HepG2 (cell line): ENCODE measurements at regions not wholly inside any gene's neighbourhood (a gene's known extent, or its start where the extent isn't known, plus 50 kb on each side); places are given as distances from the start of the nearest gene placed in this dataset.

Source experiments
- ATAC-seq: fragments of 200-7000 bp; cut with Tn5 transposase; 3 replicates; pipeline ENCODE4 v1.9.1; 2020; ENCODE audit warnings: mild to moderate bottlenecking, moderate library complexity
- BruUV-seq: library from RNA; stranded (reverse); fragments of 400-500 nt; replicated peaks from 2 replicates; lab custom pipeline; 2021; lab: Mats Ljungman, UMichigan
- CTCF ChIA-PET: fragments of 300-600 bp; formaldehyde crosslinking; extraction: SDS; loops from one replicate; lab custom pipeline; 2021; ENCODE audit warnings: low total read pairs, inconsistent platforms, low intra/inter-chr PET ratio; lab: Yijun Ruan, JAX
- POLR2A ChIA-PET: fragments of 350-600 bp; sonication (Branson Sonifier 250); formaldehyde crosslinking; loops from one replicate; lab custom pipeline; 2020; ENCODE audit warnings: antibody characterized with exemption, inconsistent platforms; lab: Yijun Ruan, JAX
- DNase-seq: peaks from one replicate; pipeline ENCODE4 v3.0.0-alpha.2; 2015; ENCODE audit warnings: low spot score
- FAIRE-seq: peaks from 3 replicates; lab custom pipeline; 2011; peaks lifted over from hg19 to GRCh38; lab: Jason Lieb, UNC
- H2AFZ ChIP-seq: one replicate; pipeline ENCODE4 v1.6.1; 2011; ENCODE audit warnings: low read length, inconsistent platforms
- H3K27ac ChIP-seq: fragments of 300-600 bp; 3 replicates; pipeline ENCODE4 v1.8.0; 2011; ENCODE audit warnings: mixed run types, mild to moderate bottlenecking, mixed read lengths, low read length, inconsistent platforms; ENCODE audit not compliant: insufficient read depth; ENCODE audit errors: extremely low read length
- H3K27me3 ChIP-seq, 2 experiments: fragments of 200-600 bp in 1 of 2; 2 replicates in 1 of 2; 3 replicates in 1 of 2; pipeline versions ENCODE4 v1.6.0 to v1.8.0; 2011; ENCODE audit warnings: low read length in 2 of 2, mild to moderate bottlenecking in 2 of 2, moderate library complexity in 2 of 2, inconsistent platforms in 1 of 2; ENCODE audit not compliant: insufficient read depth in 2 of 2, control insufficient read depth in 1 of 2
- H3K36me3 ChIP-seq, 2 experiments: fragments of 200-600 bp in 1 of 2; replicated peaks in 1 of 2; 2 replicates in 1 of 2; 3 replicates in 1 of 2; pipeline versions ENCODE4 v1.5.1 to v1.8.0; 2011; ENCODE audit warnings: low read length in 2 of 2, inconsistent platforms in 1 of 2; ENCODE audit not compliant: insufficient read depth in 2 of 2, control insufficient read depth in 1 of 2
- H3K4me1 ChIP-seq: 2 replicates; pipeline ENCODE4 v1.5.1; 2012; ENCODE audit warnings: low read length, inconsistent platforms; ENCODE audit not compliant: insufficient read depth
- H3K4me2 ChIP-seq: 2 replicates; pipeline ENCODE4 v1.6.0; 2011; ENCODE audit warnings: low read depth, low read length, inconsistent platforms
- H3K4me3 ChIP-seq, 3 experiments: fragments of 200-600 bp in 1 of 3; sonication (generic), shearing (Covaris generic) in 1 of 3; replicated peaks in 1 of 3; 2 replicates each; pipeline ENCODE4 v1.5.1; 2011 to 2016; ENCODE audit warnings: low read length in 3 of 3, inconsistent platforms in 2 of 3, low read depth in 2 of 3, mild to moderate bottlenecking in 2 of 3, control low read depth in 1 of 3, mixed read lengths in 1 of 3; ENCODE audit not compliant: insufficient read depth in 1 of 3
- H3K79me2 ChIP-seq: one replicate; pipeline ENCODE4 v1.6.1; 2011; ENCODE audit warnings: low read length, inconsistent platforms; ENCODE audit not compliant: insufficient read depth
- H3K9ac ChIP-seq: 2 replicates; pipeline ENCODE4 v1.6.0; 2011; ENCODE audit warnings: mild to moderate bottlenecking, low read depth, low read length, inconsistent platforms; ENCODE audit not compliant: insufficient read depth
- H3K9me3 ChIP-seq: 2 replicates; pipeline ENCODE4 v1.5.1; 2012; ENCODE audit warnings: mild to moderate bottlenecking, low read length
- H4K20me1 ChIP-seq: 2 replicates; pipeline ENCODE4 v1.6.0; 2011; ENCODE audit warnings: inconsistent platforms, mild to moderate bottlenecking, low read length, moderate library complexity; ENCODE audit not compliant: insufficient read depth
- PAF1 ChIP-seq: IDR thresholded peaks from 2 replicates; pipeline ENCODE4 v1.6.1; 2016; ENCODE audit warnings: missing genetic modification reagents, missing compliant biosample characterization
- ZFP62 ChIP-seq: sonication (generic); formaldehyde crosslinking; IDR thresholded peaks from 2 replicates; pipeline ENCODE4 v1.4.0; 2020; ENCODE audit warnings: missing genetic modification reagents
- ZNF234 ChIP-seq: sonication (generic); formaldehyde crosslinking; conservative IDR thresholded peaks from 2 replicates; pipeline ENCODE4 v1.5.1; 2020; ENCODE audit warnings: mild to moderate bottlenecking, missing genetic modification reagents
- ZNF572 ChIP-seq: sonication (generic); formaldehyde crosslinking; IDR thresholded peaks from 2 replicates; pipeline ENCODE4 v1.5.1; 2020; ENCODE audit warnings: mild to moderate bottlenecking, missing genetic modification reagents
- ZNF615 ChIP-seq: sonication (generic); formaldehyde crosslinking; IDR thresholded peaks from 2 replicates; pipeline ENCODE4 v1.5.0; 2020; ENCODE audit warnings: mild to moderate bottlenecking, missing genetic modification reagents, borderline replicate concordance
- WGBS: methylation state at CpG from one replicate; pipeline ENCODE4 v1.1.6; 2017; ENCODE audit warnings: low lambda C conversion rate; 5-methylcytosine and 5-hydroxymethylcytosine counted together
- in situ Hi-C: cut with HindIII; loops from 2 replicates; pipeline ENCODE4 v1.10.0; 2017; ENCODE audit warnings: low pct_unique_long_range_greater_than_20kb; ENCODE audit not compliant: extremely low pct_ligation_motif_present
- intact Hi-C: fragments of 100-400 bp; cut with micrococcal nuclease; formaldehyde crosslinking; loops from one replicate; pipeline ENCODE4 v1.10.0; 2022; ENCODE audit not compliant: unreplicated experiment
- TF ChIP-seq, protein P1 (sequence below): sonication (generic); formaldehyde crosslinking; IDR thresholded peaks from 2 replicates; pipeline ENCODE4 v1.4.0; 2020; ENCODE audit warnings: mild to moderate bottlenecking, low read depth, missing genetic modification reagents
- TF ChIP-seq, protein P2 (sequence below): IDR thresholded peaks from 2 replicates; pipeline ENCODE4 v1.6.1; 2016; ENCODE audit warnings: missing genetic modification reagents, missing compliant biosample characterization

DNA sequence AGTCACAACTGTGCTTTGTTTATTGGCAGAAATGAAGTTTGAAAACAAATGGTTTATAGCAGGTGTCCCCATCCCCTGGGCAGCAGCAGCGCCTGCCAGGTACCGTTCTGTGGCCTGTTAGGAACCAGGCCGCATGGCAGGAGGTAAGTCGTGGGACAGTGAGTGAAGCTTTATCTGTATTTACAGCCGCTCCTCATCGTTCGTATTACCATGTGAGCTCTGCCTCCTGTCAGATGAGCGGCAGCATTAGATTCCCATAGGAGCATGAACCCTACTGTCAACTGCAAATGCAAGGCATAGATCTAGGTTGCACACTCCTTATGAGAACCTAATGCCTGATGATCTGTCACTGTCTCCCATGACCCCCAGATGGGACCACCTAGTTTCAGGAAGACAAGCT lies 63.4 kb upstream of the SOD1 start:
- intact Hi-C loops (no loop called here), in situ Hi-C loops (no loop called here)
- ChIA-PET POLR2A (no interaction called here), CTCF (no interaction called here)
- Histone ChIP-seq H3K4me1 (peaks cover 13% of the 10 kb centered on the region), H3K4me3 (no peak overlapping the region), H3K9me3 (no peaks in the 10 kb centered on the region), H3K27ac (no peak overlapping the region), H2AFZ (no peak overlapping the region), H4K20me1 (no peaks in the 10 kb centered on the region), H3K36me3 (no peaks in the 10 kb centered on the region), H3K4me2 (no peak overlapping the region), H3K27me3 (no peaks in the 10 kb centered on the region), H3K79me2 (no peaks in the 10 kb centered on the region), H3K9ac (no peak overlapping the region)
- FAIRE-seq (no peak), DNase-seq (no peak), ATAC-seq (no peak)
- TF ChIP-seq ZNF234 (CRISPR knock-in tag) (no peak), ZNF572 (CRISPR knock-in tag) (no peak), ZFP62 (CRISPR knock-in tag) (no peak), PAF1 (no peak)
- TF ChIP-seq, protein P1, sequence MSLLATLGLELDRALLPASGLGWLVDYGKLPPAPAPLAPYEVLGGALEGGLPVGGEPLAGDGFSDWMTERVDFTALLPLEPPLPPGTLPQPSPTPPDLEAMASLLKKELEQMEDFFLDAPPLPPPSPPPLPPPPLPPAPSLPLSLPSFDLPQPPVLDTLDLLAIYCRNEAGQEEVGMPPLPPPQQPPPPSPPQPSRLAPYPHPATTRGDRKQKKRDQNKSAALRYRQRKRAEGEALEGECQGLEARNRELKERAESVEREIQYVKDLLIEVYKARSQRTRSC (CRISPR knock-in tag): no peak
- TF ChIP-seq, protein P2, sequence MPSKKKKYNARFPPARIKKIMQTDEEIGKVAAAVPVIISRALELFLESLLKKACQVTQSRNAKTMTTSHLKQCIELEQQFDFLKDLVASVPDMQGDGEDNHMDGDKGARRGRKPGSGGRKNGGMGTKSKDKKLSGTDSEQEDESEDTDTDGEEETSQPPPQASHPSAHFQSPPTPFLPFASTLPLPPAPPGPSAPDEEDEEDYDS (CRISPR knock-in tag): no peak
- WGBS: 87% methylated on average over 6 of the region's 8 CpGs
- BruUV-seq: no TSS peak

DNA sequence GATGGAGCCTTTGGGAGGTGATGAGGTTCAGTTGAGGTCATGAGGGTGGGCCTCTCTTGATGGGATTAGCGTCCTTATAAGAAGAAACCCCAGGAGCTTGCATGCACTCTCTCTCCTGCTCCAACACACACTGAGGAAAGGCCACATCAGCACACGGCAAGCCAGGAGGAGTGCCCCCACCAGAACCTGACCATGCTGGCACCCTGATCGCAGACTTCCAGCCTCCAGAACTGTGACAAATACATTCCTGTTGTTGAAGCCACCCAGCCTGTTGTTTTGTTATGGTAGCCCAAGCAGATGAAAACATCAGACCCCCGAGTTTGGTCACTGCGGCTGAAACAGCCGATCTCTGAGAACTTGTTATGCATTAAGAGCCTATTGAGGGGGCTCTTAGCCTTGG lies 64.8 kb upstream of the SOD1 start:
- Histone ChIP-seq H3K4me2 (no peak overlapping the region), H3K9ac (no peak overlapping the region), H3K79me2 (no peaks in the 10 kb centered on the region), H2AFZ (no peak overlapping the region), H3K27ac (no peak overlapping the region), H3K4me1 (peaks cover 13% of the 10 kb centered on the region), H3K27me3 (no peaks in the 10 kb centered on the region), H3K4me3 (no peak overlapping the region), H4K20me1 (no peaks in the 10 kb centered on the region), H3K9me3 (no peaks in the 10 kb centered on the region), H3K36me3 (no peaks in the 10 kb centered on the region)
- BruUV-seq: no TSS peak
- POLR2A ChIA-PET: no interaction called here
- FAIRE-seq (no peak), ATAC-seq (no peak), DNase-seq (no peak)
- intact Hi-C loops (no loop called here), in situ Hi-C loops (no loop called here)
- WGBS: 34% methylated on average over 5 of the region's 6 CpGs
- TF ChIP-seq ZNF615 (CRISPR knock-in tag): no peak
- CTCF ChIA-PET: no interaction called here
